Parathyroid adenoma (tissue), 2 donors: ENCODE measurements at regions not wholly inside any gene's neighbourhood (a gene's known extent, or its start where the extent isn't known, plus 50 kb on each side); places are given as distances from the start of the nearest gene placed in this dataset.

Source experiments
- H2AFZ ChIP-seq: fragments of 300-600 bp; sonication (generic); one replicate; pipeline ENCODE4 v1.7.0; 2017; ENCODE audit warnings: antibody characterized with exemption, mild to moderate bottlenecking
- H3K27ac ChIP-seq: fragments of 300-600 bp; sonication (generic); one replicate; pipeline ENCODE4 v1.7.0; 2017
- H3K27me3 ChIP-seq: fragments of 300-600 bp; sonication (generic); one replicate; pipeline ENCODE4 v1.7.0; 2017; ENCODE audit warnings: low read length; ENCODE audit not compliant: control insufficient read depth, insufficient read depth
- H3K36me3 ChIP-seq: fragments of 300-600 bp; sonication (generic); one replicate; pipeline ENCODE4 v1.7.0; 2017; ENCODE audit warnings: low read length; ENCODE audit not compliant: control insufficient read depth, insufficient read depth
- H3K4me1 ChIP-seq: fragments of 300-600 bp; sonication (generic); one replicate; pipeline ENCODE4 v1.7.0; 2017; ENCODE audit warnings: control low read depth
- H3K4me2 ChIP-seq: fragments of 300-600 bp; sonication (generic); one replicate; pipeline ENCODE4 v1.7.0; 2017; ENCODE audit warnings: low read length
- H3K4me3 ChIP-seq: fragments of 300-600 bp; sonication (generic); one replicate; pipeline ENCODE4 v1.7.0; 2017; ENCODE audit warnings: low read depth, low read length
- H3K79me2 ChIP-seq: fragments of 300-600 bp; sonication (generic); one replicate; pipeline ENCODE4 v1.7.0; 2017; ENCODE audit warnings: control low read depth
- H3K9ac ChIP-seq: fragments of 300-600 bp; sonication (generic); one replicate; pipeline ENCODE4 v1.7.0; 2017; ENCODE audit warnings: mild to moderate bottlenecking
- H3K9me3 ChIP-seq: fragments of 300-600 bp; sonication (generic); one replicate; pipeline ENCODE4 v1.7.0; 2017; ENCODE audit warnings: low read length; ENCODE audit not compliant: control insufficient read depth
- TF ChIP-seq, protein P1 (sequence below): fragments of 300-600 bp; sonication (generic); IDR thresholded peaks from one replicate; pipeline ENCODE4 v1.7.0; 2017; ENCODE audit warnings: antibody characterized with exemption, mild to moderate bottlenecking
- donor health status: primary hyperparathyroidism.

DNA sequence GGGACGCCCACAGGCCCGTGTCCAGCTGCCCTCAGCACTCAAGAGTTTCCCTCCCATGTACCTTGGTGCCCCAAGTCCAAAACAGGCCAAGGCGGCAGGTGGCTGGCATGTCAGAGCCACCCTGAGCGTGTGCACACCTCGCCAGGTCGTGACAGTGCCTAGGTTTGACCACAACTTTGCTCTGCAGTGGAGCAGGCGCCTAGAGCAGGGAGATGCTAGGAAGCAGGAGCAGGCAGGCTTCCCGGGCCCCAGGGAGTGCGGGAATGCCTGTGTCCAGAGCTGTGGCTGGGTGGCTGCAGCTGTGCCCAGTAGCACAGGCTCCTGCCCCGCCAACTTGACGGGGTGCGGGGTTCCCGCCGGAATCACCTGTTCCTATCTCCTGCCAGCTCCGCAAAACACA, 380.8 kb upstream of the IMPG1 start:
- no peaks in the 10 kb centered on the region for H3K79me2 ChIP-seq
- H3K4me3 ChIP-seq: no peak overlapping the region
- TF ChIP-seq, protein P1, sequence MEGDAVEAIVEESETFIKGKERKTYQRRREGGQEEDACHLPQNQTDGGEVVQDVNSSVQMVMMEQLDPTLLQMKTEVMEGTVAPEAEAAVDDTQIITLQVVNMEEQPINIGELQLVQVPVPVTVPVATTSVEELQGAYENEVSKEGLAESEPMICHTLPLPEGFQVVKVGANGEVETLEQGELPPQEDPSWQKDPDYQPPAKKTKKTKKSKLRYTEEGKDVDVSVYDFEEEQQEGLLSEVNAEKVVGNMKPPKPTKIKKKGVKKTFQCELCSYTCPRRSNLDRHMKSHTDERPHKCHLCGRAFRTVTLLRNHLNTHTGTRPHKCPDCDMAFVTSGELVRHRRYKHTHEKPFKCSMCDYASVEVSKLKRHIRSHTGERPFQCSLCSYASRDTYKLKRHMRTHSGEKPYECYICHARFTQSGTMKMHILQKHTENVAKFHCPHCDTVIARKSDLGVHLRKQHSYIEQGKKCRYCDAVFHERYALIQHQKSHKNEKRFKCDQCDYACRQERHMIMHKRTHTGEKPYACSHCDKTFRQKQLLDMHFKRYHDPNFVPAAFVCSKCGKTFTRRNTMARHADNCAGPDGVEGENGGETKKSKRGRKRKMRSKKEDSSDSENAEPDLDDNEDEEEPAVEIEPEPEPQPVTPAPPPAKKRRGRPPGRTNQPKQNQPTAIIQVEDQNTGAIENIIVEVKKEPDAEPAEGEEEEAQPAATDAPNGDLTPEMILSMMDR: no peak
- H2AFZ ChIP-seq: no peak overlapping the region
- H3K36me3 ChIP-seq: no peaks in the 10 kb centered on the region
- H3K4me1 ChIP-seq: no peaks in the 10 kb centered on the region
- H3K9ac ChIP-seq: no peak overlapping the region
- H3K27ac ChIP-seq: no peak overlapping the region
- no peaks in the 10 kb centered on the region for H3K27me3 ChIP-seq
- H3K4me2 ChIP-seq: no peak overlapping the region
- no peaks in the 10 kb centered on the region for H3K9me3 ChIP-seq

DNA sequence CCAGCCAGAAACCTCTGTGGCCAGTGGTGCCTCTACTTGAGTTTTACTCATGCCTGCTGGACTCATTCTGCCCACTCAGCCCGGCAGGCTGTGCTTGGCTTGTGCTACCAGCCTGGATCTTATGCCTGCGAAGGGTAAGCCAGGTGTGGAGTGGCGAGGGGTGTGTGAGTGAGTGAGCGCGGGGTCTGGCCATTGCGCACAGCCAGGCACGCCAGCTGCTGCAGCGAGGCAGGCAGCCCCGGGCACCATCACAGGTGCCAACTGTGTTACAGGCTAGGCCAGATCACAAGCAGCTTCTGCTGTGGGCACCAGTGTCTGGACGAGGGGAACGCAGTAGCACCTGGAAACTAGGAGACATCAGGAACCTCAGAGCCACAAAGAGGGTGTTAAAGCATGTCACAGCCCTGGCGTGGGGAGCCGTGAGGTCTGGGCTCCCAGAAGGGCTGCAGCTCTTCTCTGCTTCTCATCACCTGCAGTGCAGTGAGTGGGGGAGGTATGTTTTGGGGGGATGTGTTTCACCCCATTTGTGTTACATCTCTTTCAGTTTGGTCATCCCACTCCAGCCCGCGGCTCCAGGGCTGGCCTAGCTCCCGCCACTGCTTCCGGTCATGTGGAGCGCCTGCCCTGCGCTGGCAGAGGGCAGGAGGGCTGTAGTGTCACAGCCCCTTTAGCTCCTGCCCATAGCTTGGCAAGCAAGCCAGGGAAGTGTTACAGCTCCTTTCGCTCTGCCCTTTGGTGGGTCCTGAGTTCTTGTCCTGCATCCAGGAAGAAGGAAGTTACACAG, 379.7 kb upstream of the IMPG1 start:
- H3K27me3 ChIP-seq: no peaks in the 10 kb centered on the region
- H3K79me2 ChIP-seq: no peaks in the 10 kb centered on the region
- no peak overlapping the region for H3K4me3 ChIP-seq
- no peak overlapping the region for H2AFZ ChIP-seq
- TF ChIP-seq, protein P1: no peak
- H3K4me2 ChIP-seq: no peak overlapping the region
- no peak overlapping the region for H3K27ac ChIP-seq
- no peaks in the 10 kb centered on the region for H3K9me3 ChIP-seq
- H3K9ac ChIP-seq: no peak overlapping the region
- no peaks in the 10 kb centered on the region for H3K4me1 ChIP-seq
- no peaks in the 10 kb centered on the region for H3K36me3 ChIP-seq

DNA sequence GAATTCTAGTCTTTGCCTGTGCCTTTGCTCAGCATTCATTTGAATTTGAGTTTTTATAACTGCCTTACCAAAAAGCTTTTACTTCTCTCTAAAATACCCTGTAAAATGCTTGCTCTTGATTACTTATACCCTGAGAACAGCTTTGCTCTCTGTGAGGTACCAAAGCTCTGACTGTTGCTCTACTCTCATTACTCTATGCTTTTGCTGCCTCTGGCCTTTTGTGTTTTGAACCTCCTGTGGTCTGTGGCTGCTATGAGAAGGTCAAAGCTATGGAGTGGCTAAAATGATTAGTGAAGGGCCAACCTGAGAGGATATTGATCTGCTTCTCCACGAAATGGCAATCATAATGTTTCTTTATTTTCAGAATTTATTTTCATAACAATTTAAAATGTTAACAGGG, 375.6 kb upstream of the IMPG1 start:
- H3K4me1 ChIP-seq: no peaks in the 10 kb centered on the region
- no peaks in the 10 kb centered on the region for H3K9me3 ChIP-seq
- H3K4me3 ChIP-seq: no peak overlapping the region
- H3K79me2 ChIP-seq: no peaks in the 10 kb centered on the region
- no peak overlapping the region for H3K9ac ChIP-seq
- H3K27ac ChIP-seq: no peak overlapping the region
- no peaks in the 10 kb centered on the region for H3K27me3 ChIP-seq
- no peak overlapping the region for H2AFZ ChIP-seq
- no peak overlapping the region for H3K4me2 ChIP-seq
- TF ChIP-seq, protein P1: no peak
- no peaks in the 10 kb centered on the region for H3K36me3 ChIP-seq

DNA sequence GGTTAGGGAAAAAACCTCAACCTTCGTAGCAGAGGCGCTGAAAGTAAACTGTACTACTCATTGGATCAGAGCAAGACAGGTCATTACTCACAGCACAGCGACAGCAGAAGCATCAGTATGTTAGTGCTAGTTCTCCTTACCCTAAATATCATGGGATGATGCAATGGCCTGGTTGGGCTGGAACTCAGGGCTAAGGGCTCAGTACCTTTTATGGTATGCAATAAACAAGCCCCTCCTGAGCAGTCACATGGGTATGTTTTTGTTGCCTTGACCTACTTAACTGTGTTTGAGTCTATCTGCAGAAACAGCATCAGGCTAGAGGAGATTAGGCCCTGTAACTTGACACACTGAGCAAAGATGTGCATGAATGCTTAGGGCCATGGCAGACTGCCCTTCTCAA, 369.4 kb upstream of the IMPG1 start:
- no peak overlapping the region for H3K4me3 ChIP-seq
- no peaks in the 10 kb centered on the region for H3K9me3 ChIP-seq
- H3K4me2 ChIP-seq: no peak overlapping the region
- no peak overlapping the region for H3K27ac ChIP-seq
- H3K36me3 ChIP-seq: no peaks in the 10 kb centered on the region
- no peaks in the 10 kb centered on the region for H3K27me3 ChIP-seq
- TF ChIP-seq, protein P1: no peak
- no peak overlapping the region for H3K9ac ChIP-seq
- H2AFZ ChIP-seq: no peak overlapping the region
- no peaks in the 10 kb centered on the region for H3K79me2 ChIP-seq
- no peaks in the 10 kb centered on the region for H3K4me1 ChIP-seq

DNA sequence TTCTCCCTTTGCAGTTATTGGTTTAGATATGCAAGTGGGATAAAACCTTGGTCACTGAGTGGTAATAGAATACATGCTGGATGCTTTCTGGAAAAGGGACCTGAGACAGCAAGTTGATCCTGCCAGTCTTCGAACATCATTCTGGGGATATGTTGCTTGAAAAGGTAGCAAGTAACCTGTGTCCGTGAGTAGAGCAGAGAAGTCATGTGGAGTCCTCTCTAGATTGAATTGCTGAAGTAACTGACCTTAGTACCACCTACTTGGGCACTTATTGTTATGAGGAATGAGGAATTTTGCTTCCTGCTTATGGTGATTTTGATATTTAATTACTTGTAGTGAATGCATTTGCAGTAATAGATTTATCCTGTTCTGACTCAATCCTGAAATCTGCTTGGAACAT, 367.3 kb upstream of the IMPG1 start:
- Histone ChIP-seq H3K9me3 (no peaks in the 10 kb centered on the region), H3K79me2 (no peaks in the 10 kb centered on the region), H3K27ac (no peak overlapping the region), H3K4me2 (no peak overlapping the region), H3K9ac (no peak overlapping the region), H3K4me3 (no peak overlapping the region), H3K4me1 (no peaks in the 10 kb centered on the region), H3K27me3 (no peaks in the 10 kb centered on the region), H3K36me3 (no peaks in the 10 kb centered on the region), H2AFZ (no peak overlapping the region)
- TF ChIP-seq, protein P1: no peak
